Upper lobe of left lung (tissue), 4 donors: ENCODE measurements at regions not wholly inside any gene's neighbourhood (a gene's known extent, or its start where the extent isn't known, plus 50 kb on each side); places are given as distances from the start of the nearest gene placed in this dataset.

ENCODE experiments used
- CTCF ChIP-seq, 6 experiments: fragments of 450-650 bp in 4 of 6; fragments of 200-600 bp in 2 of 6; sonication (generic) in 2 of 6; IDR thresholded peaks; one replicate each; pipeline ENCODE4 v1.5.1; 2016 to 2019; ENCODE audit warnings: antibody characterized with exemption in 6 of 6
- POLR2A ChIP-seq, 4 donors: fragments of 450-650 bp; IDR thresholded peaks; one replicate each; pipeline ENCODE4 v1.5.1; 2016 to 2017; ENCODE audit warnings: antibody characterized with exemption in 4 of 4, mild to moderate bottlenecking in 2 of 4

DNA sequence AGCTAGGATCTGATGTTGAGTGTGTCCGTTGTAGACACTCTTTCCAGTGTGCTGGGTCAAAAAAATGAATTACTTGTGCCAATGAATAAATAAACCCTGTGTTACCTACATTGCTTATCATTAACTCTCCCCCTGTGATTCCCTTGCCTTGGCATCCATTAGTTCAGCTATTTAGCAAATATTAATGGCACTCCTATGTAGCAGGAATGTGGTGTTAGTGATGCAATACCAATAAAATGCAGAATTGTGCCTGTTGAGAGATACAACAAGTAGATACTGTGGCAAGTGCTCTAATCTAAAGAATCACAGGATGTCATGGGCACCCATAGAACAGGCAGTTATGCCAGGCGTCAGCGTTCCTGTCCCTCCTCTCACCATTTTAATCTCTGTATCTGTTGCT is 343.2 kb downstream of the PMP22 start:
- TF ChIP-seq POLR2A (IDR thresholded peaks at IDR 0.05) (no peak), CTCF (IDR thresholded peaks at IDR 0.05) (no peak)
